GM18502 (cell line): ENCODE measurements at regions not wholly inside any gene's neighbourhood (a gene's known extent, or its start where the extent isn't known, plus 50 kb on each side); places are given as distances from the start of the nearest gene placed in this dataset.
"Not testable (repeated sequence)": the region's sequence is repeated elsewhere in the genome, so short reads cannot be mapped to it uniquely, and the experiment has no call there.

Experiments used
- ATAC-seq: cut with Tn5 transposase; IDR thresholded peaks from one replicate; pipeline ENCODE4 v1.9.1; 2021; ENCODE audit warnings: mild to moderate bottlenecking; ENCODE audit not compliant: unreplicated experiment, poor library complexity

- no peak for ATAC-seq
Measured at GRCh38 chr11:56883371-56883987, 105.2 kb upstream of the OR5AK2 start.

GRCh38 chr11:56876621-56877275 is 112.0 kb upstream of the OR5AK2 start:
- ATAC-seq: no peak

GRCh38 chr11:56855217-56855616 is 106.7 kb upstream of the OR9G4 start:
- ATAC-seq: no peak

- no peak for ATAC-seq
Measured at GRCh38 chr11:56852131-56852530, 103.6 kb upstream of the OR9G4 start.

GRCh38 chr11:56849852-56850251 is 101.4 kb upstream of the OR9G4 start:
- no peak for ATAC-seq

GRCh38 chr11:56849250-56849649 is 100.8 kb upstream of the OR9G4 start:
- no peak for ATAC-seq

GRCh38 chr11:56848141-56848809 is 99.8 kb upstream of the OR9G4 start:
- ATAC-seq: no peak

GRCh38 chr11:56846631-56847576 is 98.4 kb upstream of the OR9G4 start:
- no peak for ATAC-seq

- no peak for ATAC-seq
Measured at GRCh38 chr11:56845121-56845732, 96.7 kb upstream of the OR9G4 start.

- no peak for ATAC-seq
Measured at GRCh38 chr11:56843816-56844215, 95.3 kb upstream of the OR9G4 start.

GRCh38 chr11:56842814-56843794 is 94.6 kb upstream of the OR9G4 start:
- no peak for ATAC-seq

GRCh38 chr11:56841210-56841810 is 92.8 kb upstream of the OR9G4 start:
- ATAC-seq: peak; percentile 79

GRCh38 chr11:56827357-56827756 is 78.9 kb upstream of the OR9G4 start:
- not testable (repeated sequence) for ATAC-seq

- no peak for ATAC-seq
Measured at GRCh38 chr11:56819916-56820315, 71.4 kb upstream of the OR9G4 start.

- no peak for ATAC-seq
Measured at GRCh38 chr11:56817661-56818060, 69.2 kb upstream of the OR9G4 start.

GRCh38 chr11:56816259-56816658 is 67.8 kb upstream of the OR9G4 start:
- no peak for ATAC-seq

GRCh38 chr11:56808326-56808725 is 59.8 kb upstream of the OR9G4 start:
- no peak for ATAC-seq

- ATAC-seq: no peak
Measured at GRCh38 chr11:56799691-56800210, 51.3 kb upstream of the OR9G4 start.
